ENCODE measurements at regions not wholly inside any gene's neighbourhood (a gene's known extent, or its start where the extent isn't known, plus 50 kb on each side); places are given as distances from the start of the nearest gene placed in this dataset.

DNA sequence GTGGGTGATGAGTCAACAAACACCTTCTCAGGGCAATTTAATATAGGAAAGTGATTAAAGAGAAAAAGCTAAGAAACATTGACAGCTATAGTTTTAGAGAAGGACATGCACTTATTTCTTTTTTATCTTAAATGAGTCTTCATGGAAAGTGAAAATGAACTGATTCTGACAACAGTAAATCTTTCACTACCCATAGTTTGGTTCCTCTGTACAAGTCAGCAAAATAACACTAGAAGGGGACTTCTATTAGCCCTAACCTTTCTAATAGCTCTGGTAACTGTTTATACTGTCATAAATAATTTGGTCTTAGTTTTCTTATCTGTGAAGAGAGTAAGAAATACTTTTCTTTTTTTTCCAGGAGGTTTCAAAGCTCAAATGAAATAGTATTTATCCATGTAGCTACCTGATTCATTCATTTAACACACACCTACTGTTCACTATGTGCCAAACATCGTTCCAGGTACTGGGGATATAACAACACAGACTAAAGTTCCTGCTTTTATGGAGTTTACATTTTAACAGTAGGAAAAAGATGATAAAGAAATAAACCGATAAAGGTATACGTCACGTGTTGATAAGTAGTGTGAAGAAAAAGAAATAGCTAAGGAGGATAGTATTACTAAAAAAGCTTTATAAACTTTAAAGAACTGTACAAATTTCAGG, 148.2 kb downstream of the PCSK1 start:
- no peak for DNase-seq

DNA sequence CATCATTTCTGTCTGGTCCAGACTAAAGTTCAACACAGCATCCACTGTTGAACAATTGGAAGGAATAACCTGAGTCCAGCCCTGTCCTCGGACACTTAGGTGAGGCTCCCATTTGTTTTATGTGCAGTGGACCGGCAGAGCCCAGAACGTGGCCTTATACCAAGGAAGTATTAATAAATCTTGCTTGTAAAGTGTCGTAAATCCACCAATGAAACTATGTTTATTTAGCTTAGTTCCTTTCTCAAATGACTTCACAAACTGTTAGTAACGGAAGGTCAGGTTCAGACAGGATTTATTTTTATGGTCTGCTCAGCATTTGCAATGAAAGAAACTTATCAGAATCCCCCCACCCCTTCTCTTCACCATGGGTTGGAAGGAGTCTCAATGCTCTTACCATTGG, 149.5 kb downstream of the PCSK1 start:
- no peak for DNase-seq

GRCh38 chr5:96282020-96282419, 151.0 kb downstream of the PCSK1 start:
- DNase-seq = no peak

- DNase-seq = no peak
These were observed 152.1 kb downstream of the PCSK1 start for GRCh38 chr5:96280946-96281393.

- no peak for DNase-seq
These were observed 153.1 kb downstream of the PCSK1 start for GRCh38 chr5:96279801-96280542.

DNA sequence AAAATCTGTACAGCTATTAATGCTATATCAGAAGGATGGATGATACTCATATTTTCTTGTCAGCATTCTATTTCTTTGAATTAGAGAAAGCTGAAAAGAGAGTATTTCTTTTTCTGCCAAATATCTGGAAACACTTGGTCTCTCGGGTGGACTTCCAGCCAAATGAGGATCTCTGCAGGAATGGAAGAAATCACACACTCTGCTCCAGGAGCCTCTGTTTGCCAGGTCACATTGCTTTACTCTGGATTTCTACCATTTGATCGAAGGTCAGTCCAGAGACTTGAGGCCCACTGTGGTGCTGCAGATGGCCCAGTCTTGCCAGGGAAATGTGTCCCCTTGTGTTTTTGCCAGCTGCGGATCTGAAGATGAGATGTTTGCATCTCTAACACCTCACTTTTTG, 154.1 kb downstream of the PCSK1 start:
- DNase-seq = no peak

DNA sequence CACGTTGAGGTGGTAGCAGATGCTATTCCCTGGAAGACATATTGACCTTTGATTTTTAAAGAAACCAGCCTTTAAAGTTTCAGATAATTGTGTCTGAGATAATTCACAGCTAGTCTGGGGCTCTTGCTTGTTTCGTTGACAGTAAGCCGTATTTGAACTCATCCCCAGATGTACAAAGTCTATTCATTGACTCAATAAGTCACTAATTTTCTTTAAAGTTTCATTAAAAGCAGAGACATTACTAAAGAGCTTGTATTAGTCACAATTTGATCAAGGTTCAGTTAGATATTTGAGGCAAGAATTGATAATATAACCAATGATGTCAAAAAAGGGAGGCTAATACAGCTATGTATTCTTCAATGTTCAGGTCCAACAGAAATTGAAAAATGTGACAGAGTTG, 158.0 kb downstream of the PCSK1 start:
- DNase-seq = no peak

DNA sequence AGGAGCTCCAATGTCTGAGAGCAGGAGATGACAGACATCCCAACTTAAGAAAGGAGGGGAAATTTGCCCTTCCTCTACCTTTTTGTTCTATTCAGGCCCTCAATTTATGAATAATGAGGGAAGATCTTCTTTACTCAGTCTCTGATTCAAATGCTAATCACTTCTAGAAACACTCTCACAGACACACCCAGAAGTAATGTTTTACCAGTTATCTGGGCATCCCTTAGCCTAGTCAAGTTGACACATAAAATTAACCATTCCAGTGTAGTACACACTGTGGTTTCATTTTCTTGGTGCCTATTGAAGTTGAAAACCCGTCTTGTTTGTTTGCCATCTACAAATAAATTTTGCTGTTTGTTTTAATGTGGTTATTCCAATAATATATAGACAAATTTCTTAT, 167.6 kb downstream of the PCSK1 start:
- DNase-seq = no peak

DNA sequence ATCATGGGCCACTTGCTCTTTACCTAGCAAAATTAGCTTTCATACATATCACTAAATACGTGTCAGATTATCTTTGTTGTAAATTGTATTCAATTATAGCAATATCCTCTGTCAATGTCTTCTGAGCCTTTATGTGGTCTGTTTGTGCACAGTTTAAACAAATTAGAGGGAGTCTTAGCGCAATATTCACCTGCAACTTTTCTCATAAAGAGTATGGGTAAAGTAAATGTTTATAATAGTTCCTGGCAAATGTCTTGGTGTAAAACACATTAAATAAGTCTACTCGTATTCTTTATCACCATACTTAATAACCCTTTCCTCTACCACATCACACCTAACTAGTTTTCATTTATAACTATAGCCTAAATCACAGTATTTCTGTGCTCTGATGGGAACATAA, 169.0 kb downstream of the PCSK1 start:
- no peak for DNase-seq

GRCh38 chr5:96262105-96262504, 170.9 kb downstream of the PCSK1 start:
- no peak for DNase-seq

DNA sequence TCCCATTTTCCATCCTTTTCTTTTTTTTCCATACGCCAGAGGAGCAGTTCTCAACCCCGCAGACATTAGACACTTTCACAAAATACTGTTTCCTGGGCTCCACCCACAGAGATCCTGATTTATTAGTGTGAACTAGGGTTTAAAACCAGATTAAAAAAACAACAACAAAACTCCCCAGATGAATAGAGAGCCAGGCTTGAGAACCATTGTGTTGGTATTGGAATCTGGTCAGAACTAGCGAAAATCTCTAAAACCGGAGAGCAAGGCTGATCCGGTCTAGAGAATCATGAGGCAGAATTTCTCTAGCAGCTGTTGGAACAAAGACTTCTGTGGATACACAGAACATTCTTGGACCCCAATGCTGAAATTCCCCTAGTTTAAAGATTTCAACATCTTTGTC, 173.0 kb downstream of the PCSK1 start:
- no peak for DNase-seq

DNA sequence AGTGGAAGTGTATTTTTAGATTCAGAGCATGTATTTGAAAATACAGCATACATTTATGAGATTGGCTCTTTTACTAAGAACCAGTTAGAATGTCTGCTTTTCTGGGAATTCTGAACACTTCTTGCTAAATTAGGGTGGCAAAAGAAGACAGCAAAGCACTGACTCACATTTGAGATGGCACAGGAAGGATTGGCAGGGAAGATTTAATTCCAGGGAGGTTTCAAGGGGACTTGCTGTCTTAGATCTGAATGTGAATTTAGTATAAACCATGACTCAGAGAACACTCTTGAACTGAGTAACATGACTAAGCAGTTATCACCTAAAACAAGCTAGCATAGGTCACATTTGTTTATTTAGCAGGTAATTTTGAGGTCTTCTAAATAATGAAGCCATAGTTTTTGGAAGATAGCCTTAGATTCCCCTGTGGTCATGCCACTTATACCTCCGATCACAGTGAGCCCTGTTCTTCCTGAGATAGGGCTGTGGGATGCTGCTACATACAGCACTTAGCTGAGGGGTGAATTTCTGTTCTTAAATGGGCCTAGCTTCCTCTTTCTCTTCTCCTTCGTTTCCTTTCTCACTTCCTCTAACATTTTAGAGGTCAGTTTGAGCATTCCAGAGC, 173.8 kb downstream of the PCSK1 start:
- no peak for DNase-seq

DNA sequence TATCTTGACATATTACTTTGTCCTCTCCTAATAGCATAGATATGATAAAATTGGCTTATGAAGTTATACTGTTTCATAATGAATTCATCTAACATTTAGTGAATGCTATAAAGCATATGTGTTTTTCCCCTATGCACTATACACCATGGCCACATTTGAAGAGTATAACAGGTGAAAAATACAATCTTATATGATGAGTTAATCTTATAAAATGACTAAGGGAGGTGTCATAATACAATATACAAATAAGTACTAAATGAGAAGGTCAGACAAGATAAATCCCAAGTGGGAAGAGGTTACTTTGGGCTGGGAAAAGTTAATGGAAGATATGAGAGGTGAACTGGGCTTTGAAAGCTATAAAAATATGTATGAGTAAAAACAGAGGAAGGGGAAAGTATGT, 174.4 kb downstream of the PCSK1 start:
- no peak for DNase-seq

GRCh38 chr5:96257904-96258303, 175.1 kb downstream of the PCSK1 start:
- no peak for DNase-seq

GRCh38 chr5:96256795-96257470, 176.1 kb downstream of the PCSK1 start:
- peak in 6 of 56 donors; percentile 3 to 12 (median 8) for DNase-seq

DNA sequence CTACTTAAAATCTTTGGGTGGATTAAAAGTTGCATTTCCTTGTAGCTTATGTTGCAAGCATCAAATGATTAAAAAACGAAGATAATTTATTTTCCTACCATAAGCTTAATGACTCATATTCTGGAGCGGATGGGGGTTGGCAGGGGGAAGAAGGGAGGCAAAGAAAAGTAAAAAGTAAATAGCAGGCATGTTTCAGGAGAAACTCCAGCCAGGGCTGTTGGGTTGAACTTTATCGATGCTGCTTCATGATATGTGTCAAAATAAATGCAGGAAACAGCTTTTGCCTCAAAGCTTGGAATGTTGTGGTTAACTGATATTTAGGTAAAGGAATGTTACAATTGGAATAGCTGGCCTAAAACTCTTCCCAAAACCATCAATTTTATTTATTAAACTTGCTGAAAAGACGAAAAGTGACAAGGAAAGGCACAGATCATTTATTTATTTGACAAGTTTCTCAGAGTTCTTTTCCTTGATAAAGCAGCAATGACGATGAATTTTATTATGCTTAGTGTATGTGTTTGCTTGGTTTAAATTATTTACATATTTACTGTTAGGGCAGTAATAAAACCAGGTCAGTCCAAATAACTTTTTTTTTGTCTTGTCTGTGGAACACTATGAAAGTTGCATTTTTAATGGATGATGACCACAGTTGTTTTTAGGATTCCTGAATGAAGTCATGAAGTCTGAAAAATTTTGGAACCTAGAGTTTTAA, 177.9 kb downstream of the PCSK1 start:
- DNase-seq = no peak

- DNase-seq = no peak
These were observed 179.9 kb downstream of the PCSK1 start for GRCh38 chr5:96253140-96253539.

DNA sequence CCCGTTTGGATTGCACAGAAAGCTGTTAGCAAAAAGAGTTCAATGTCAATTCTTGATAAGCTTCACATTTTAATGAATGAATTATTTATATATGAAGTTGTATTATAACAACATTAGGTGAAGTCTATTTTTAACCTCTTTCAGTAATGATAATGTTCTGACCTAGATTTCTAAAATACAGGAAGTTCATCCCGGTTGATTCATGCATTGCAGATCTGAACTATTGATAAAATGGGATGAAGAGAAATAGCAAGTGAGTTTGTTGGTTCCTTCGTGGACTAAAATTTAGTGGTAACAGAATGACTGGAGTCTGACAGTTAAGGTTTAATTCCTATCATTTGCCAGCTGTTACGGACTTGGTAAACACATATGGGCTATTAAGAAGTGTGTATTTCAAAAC, 180.5 kb downstream of the PCSK1 start:
- no peak for DNase-seq

DNA sequence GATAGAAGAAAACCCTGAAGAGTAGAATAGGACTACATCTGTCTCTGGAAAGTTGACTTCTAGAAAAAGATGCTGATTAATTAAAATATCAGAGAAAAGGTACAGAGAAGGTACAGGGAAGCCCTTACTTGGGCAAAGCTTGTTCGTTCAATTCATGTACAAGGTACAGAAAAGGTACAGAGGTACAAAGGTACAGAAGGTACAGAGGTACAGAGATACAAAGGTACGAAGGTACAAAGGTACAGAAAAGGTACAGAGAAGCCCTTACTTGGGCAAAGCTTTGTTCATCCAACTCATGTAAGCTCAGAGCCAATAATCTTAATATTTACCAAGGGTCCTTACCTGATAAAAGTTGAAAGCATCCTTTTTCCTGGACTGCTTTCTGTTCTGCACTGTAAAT, 182.3 kb downstream of the PCSK1 start:
- no peak for DNase-seq

GRCh38 chr5:96248131-96248530, 184.9 kb downstream of the PCSK1 start:
- DNase-seq = no peak

DNA sequence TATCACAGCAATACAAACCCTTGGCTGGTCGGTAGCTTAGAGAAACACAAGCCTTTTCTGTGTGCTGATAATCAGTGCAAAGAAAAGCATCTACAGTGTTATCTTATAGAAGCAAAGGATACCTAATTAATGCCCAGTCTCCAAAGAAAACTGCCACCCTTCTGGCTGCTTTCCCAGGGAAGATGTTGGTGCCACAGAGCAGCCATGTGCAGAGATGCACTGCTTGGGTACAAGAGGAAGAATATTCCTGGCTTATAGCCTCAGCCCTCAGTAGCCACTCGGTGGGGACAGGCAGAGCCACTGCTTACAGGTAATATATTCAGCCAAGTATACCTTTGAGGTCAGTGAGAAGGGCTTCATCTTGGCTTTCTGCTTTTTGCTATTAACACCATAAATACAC, 185.3 kb downstream of the PCSK1 start:
- DNase-seq = no peak
